Caco-2 (cell line): ENCODE measurements at regions not wholly inside any gene's neighbourhood (a gene's known extent, or its start where the extent isn't known, plus 50 kb on each side); places are given as distances from the start of the nearest gene placed in this dataset.
A peak's percentile ranks its signal among the peaks of the same experiment; 100 is the strongest.

Experiments
- BruUV-seq: library from RNA; stranded (reverse); fragments of 400-500 nt; replicated peaks from 2 replicates; lab custom pipeline; 2021; lab: Mats Ljungman, UMichigan
- CTCF ChIA-PET: fragments of 300-600 bp; sonication (Branson Sonifier 250); formaldehyde crosslinking; loops from one replicate; lab custom pipeline; 2022; ENCODE audit warnings: antibody characterized with exemption; lab: Charles Lee
- POLR2A ChIA-PET: fragments of 300-600 bp; sonication (Branson Sonifier 250); formaldehyde crosslinking; loops from one replicate; lab custom pipeline; 2022; ENCODE audit warnings: antibody characterized with exemption; lab: Charles Lee
- DNase-seq, 2 experiments: peaks; one replicate each; pipeline versions ENCODE4 v3.0.0 to v3.0.0-alpha.2; 2020 to 2022
- H3K27me3 ChIP-seq: replicated peaks from 2 replicates; pipeline ENCODE4 v1.6.0; 2011; ENCODE audit warnings: low read length; ENCODE audit not compliant: control insufficient read depth, insufficient read depth
- H3K36me3 ChIP-seq: 2 replicates; pipeline ENCODE4 v1.5.1; 2011; ENCODE audit warnings: low read length; ENCODE audit not compliant: control insufficient read depth, insufficient read depth
- H3K4me1 ChIP-seq: fragments of 250-450 bp; sonication (Bioruptor Pico); 2 replicates; pipeline ENCODE4 v1.5.1; 2020; ENCODE audit warnings: mild to moderate bottlenecking
- H3K4me3 ChIP-seq: 2 replicates; pipeline ENCODE4 v1.5.1; 2011; ENCODE audit warnings: low read depth, mild to moderate bottlenecking, control low read depth, low read length
- H3K9me3 ChIP-seq: fragments of 250-450 bp; sonication (Bioruptor Pico); 2 replicates; pipeline ENCODE4 v1.5.1; 2020; ENCODE audit warnings: mild to moderate bottlenecking, moderate library complexity
- H3K27ac Mint-ChIP-seq: one replicate; pipeline ENCODE4 v1.8.0; 2022; ENCODE audit warnings: mixed read lengths; ENCODE audit not compliant: unreplicated experiment
- H3K27me3 Mint-ChIP-seq: one replicate; pipeline ENCODE4 v1.8.0; 2022; ENCODE audit warnings: mixed read lengths; ENCODE audit not compliant: insufficient read depth, unreplicated experiment
- H3K36me3 Mint-ChIP-seq: one replicate; pipeline ENCODE4 v1.8.0; 2022; ENCODE audit warnings: mild to moderate bottlenecking, mixed read lengths; ENCODE audit not compliant: insufficient read depth, unreplicated experiment
- H3K4me1 Mint-ChIP-seq: one replicate; pipeline ENCODE4 v1.8.0; 2022; ENCODE audit warnings: low read depth, mixed read lengths; ENCODE audit not compliant: unreplicated experiment
- H3K4me3 Mint-ChIP-seq: one replicate; pipeline ENCODE4 v1.8.0; 2022; ENCODE audit warnings: mild to moderate bottlenecking, moderate library complexity, mixed read lengths; ENCODE audit not compliant: unreplicated experiment
- H3K9me3 Mint-ChIP-seq: one replicate; pipeline ENCODE4 v1.8.0; 2022; ENCODE audit warnings: mixed read lengths; ENCODE audit not compliant: unreplicated experiment
- CTCF ChIP-seq, 2 experiments: fragments of 200-600 bp in 1 of 2; IDR thresholded peaks; 1 replicate in 1 of 2; 2 replicates in 1 of 2; pipeline versions ENCODE4 v1.5.1 to v1.8.0; 2011 to 2022; ENCODE audit warnings: antibody characterized with exemption in 1 of 2, control low read depth in 1 of 2, inconsistent platforms in 1 of 2, low read depth in 1 of 2, low read length in 1 of 2, mild to moderate bottlenecking in 1 of 2, moderate library complexity in 1 of 2; ENCODE audit not compliant: insufficient read depth in 1 of 2, severe bottlenecking in 1 of 2, unreplicated experiment in 1 of 2
- intact Hi-C: fragments of 100-400 bp; cut with micrococcal nuclease; formaldehyde crosslinking; loops from one replicate; pipeline ENCODE4 v1.10.0; 2022; ENCODE audit not compliant: unreplicated experiment

- no TSS peak for BruUV-seq
- H3K27me3 Mint-ChIP-seq: no peaks in the 10 kb centered on the region
- CTCF ChIA-PET: interaction anchor here (1.0 kb wide), 1 partner anchor 21 kb away, joined by 3 read pairs; no protein-coding TSS in a partner anchor
- peaks cover 25% of the 10 kb centered on the region for H3K36me3 Mint-ChIP-seq
- DNase-seq: peak in 1 of 2 experiments; percentile 33
- Histone ChIP-seq H3K4me3 (no peak overlapping the region), H3K27me3 (no peaks in the 10 kb centered on the region), H3K9me3 (no peaks in the 10 kb centered on the region; the same call in 1 of the 2 replicates), H3K4me1 (peaks cover 29% of the 10 kb centered on the region), H3K36me3 (no peaks in the 10 kb centered on the region)
- H3K9me3 Mint-ChIP-seq: peaks cover 7% of the 10 kb centered on the region
- peaks cover 27% of the 10 kb centered on the region for H3K4me1 Mint-ChIP-seq
- POLR2A ChIA-PET: no interaction called here
- no peak for TF ChIP-seq CTCF (IDR thresholded peaks at IDR 0.05; ENCODE audit: insufficient read depth in 1 of 2, low read depth in 1 of 2, low read length in 1 of 2, severe bottlenecking in 1 of 2, unreplicated experiment in 1 of 2)
- intact Hi-C loops: loop anchor here (1.0 kb wide), 1 partner anchor 21 kb away; no protein-coding TSS in a partner anchor
- H3K27ac Mint-ChIP-seq: peak overlapping the region; percentile 80
- peak overlapping the region; percentile 63 for H3K4me3 Mint-ChIP-seq
Observed at GRCh38 chr12:116657921-116658495, 79.9 kb downstream of the SPRING1 start.

GRCh38 chr12:116656306-116656705, 81.6 kb downstream of the SPRING1 start:
- Histone ChIP-seq H3K4me3 (no peak overlapping the region), H3K4me1 (peaks cover 29% of the 10 kb centered on the region), H3K36me3 (no peaks in the 10 kb centered on the region), H3K9me3 (no peaks in the 10 kb centered on the region; the same call in 1 of the 2 replicates), H3K27me3 (no peaks in the 10 kb centered on the region)
- intact Hi-C loops: no loop called here
- Mint-ChIP-seq H3K27ac (no peak overlapping the region), H3K36me3 (peaks cover 11% of the 10 kb centered on the region), H3K4me3 (no peak overlapping the region), H3K27me3 (no peaks in the 10 kb centered on the region), H3K4me1 (peaks cover 27% of the 10 kb centered on the region), H3K9me3 (peaks cover 12% of the 10 kb centered on the region)
- CTCF ChIA-PET: no interaction called here
- POLR2A ChIA-PET: no interaction called here
- no TSS peak for BruUV-seq
- DNase-seq: no peak
- no peak for TF ChIP-seq CTCF (IDR thresholded peaks at IDR 0.05; ENCODE audit: insufficient read depth in 1 of 2, low read depth in 1 of 2, low read length in 1 of 2, severe bottlenecking in 1 of 2, unreplicated experiment in 1 of 2)

- intact Hi-C loops: no loop called here
- Histone ChIP-seq H3K4me3 (no peak overlapping the region), H3K36me3 (no peaks in the 10 kb centered on the region), H3K9me3 (no peaks in the 10 kb centered on the region; the same call in 1 of the 2 replicates), H3K4me1 (peaks cover 20% of the 10 kb centered on the region), H3K27me3 (no peaks in the 10 kb centered on the region)
- CTCF ChIA-PET: interaction anchor here (0.7 kb wide), 1 partner anchor 64 kb away, joined by 5 read pairs; no protein-coding TSS in a partner anchor
- no peak overlapping the region for H3K4me3 Mint-ChIP-seq
- H3K27me3 Mint-ChIP-seq: no peaks in the 10 kb centered on the region
- BruUV-seq: no TSS peak
- no peak for DNase-seq
- no peak overlapping the region for H3K27ac Mint-ChIP-seq
- H3K36me3 Mint-ChIP-seq: no peaks in the 10 kb centered on the region
- peaks cover 20% of the 10 kb centered on the region for H3K4me1 Mint-ChIP-seq
- TF ChIP-seq CTCF (IDR thresholded peaks at IDR 0.05; ENCODE audit: insufficient read depth in 1 of 2, low read depth in 1 of 2, low read length in 1 of 2, severe bottlenecking in 1 of 2, unreplicated experiment in 1 of 2): no peak
- POLR2A ChIA-PET: no interaction called here
- peaks cover 12% of the 10 kb centered on the region for H3K9me3 Mint-ChIP-seq
Observed at GRCh38 chr12:116654226-116654743, 83.6 kb downstream of the SPRING1 start.
